HG03045 (cell line): ENCODE measurements at regions not wholly inside any gene's neighbourhood (a gene's known extent, or its start where the extent isn't known, plus 50 kb on each side); places are given as distances from the start of the nearest gene placed in this dataset.

Experiments used
- ATAC-seq: cut with Tn5 transposase; IDR thresholded peaks from one replicate; pipeline ENCODE4 v1.9.1; 2021; ENCODE audit warnings: mild to moderate bottlenecking, moderate library complexity; ENCODE audit not compliant: unreplicated experiment

DNA sequence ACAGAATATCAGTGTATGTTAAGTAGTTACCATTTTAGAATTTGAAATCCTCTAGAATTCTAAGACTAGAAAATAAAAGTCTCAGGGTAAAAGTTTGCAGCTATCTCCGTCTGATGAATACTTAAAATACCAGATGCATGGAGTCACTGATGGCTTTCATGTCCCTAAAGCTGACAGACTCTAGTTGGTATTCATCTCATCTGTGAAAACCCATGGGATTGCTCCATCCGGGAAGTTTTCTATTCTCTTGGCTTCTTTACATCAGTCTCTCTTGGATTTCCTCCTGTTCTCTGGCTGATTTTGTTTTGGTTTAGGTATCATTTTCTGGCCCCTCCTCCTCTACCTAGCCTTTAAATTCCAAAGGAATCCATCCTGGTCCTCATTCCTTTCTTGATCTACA lies 465.6 kb upstream of the POU3F3 start:
- no peak for ATAC-seq

DNA sequence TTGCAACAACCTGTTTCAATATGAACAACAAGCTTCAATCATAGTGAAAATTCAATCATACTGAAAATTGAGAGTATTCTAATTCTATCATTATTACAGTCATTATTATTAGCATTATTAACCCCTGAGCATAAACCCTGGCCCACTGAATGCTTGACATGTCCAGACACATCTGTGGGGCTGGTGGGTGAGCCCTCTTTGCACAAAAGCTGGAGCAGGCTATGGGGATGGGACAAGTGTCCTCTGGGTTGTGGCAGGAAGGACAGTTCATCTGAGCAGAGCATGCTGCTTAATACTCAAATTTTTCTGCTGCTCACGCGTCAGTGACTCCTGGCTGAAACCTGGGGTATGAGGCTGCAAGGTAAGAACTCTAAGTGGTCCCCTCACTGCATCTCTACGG lies 451.1 kb upstream of the POU3F3 start:
- ATAC-seq = no peak

DNA sequence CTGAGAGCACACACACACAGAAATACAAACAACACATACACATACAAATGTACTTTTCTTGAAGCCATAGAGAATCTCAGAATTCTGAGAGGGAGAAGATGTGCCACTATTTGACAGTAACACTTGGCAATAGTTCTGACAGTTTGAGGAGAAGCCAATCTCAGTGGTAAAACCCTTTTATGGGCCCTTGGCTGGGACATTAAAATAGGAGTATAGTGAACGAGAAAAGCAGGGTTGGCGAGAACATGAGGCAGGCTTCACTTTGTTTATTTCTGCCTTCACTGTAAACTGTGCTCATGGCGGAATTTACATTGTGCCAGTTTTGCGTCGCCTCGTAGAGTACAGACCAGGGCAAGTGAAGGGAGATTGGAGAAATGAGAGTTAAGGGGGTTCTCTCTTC lies 449.4 kb upstream of the POU3F3 start:
- no peak for ATAC-seq

DNA sequence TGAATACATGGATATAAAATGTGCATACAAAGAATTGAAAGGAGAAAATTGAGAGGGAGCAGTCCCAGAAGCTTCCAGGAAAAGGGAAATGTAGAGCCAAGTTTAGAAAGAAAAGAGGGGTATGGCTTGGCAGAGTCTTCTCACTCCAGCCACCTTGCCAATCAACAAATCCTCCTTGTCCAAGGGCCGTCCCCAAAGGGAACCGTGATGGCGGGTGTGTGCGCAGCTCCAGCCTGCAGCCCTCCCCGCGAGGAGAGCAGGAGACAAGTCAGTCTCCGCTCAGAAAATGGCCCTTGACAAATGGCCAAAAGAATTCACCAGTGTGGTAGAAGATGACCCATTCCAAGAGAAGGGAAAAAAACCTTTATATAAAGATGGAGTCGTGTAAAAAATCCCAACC lies 448.3 kb upstream of the POU3F3 start:
- ATAC-seq = no peak

DNA sequence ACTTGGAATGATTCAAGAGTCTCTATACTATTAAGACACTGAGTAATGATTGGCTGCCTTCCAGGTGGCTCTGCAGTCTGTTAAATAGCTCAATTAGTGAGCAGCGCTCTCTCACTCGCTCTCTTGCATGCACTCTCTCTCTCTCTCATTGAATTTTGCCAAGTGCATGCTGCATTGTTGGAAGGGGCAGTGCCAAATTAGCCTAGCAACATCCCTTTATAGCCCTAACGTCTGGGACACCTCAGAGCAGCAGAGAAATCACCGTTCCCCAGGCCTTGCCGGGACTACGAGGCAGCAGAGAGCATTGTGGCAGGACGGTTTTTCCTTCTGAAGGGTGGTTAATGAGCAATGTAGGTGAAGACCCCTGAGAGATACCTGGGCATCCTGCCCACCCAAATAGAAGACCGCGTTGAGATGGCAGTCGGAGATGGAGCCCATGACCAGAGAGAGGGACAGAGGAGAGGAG lies 447.6 kb upstream of the POU3F3 start:
- no peak for ATAC-seq

DNA sequence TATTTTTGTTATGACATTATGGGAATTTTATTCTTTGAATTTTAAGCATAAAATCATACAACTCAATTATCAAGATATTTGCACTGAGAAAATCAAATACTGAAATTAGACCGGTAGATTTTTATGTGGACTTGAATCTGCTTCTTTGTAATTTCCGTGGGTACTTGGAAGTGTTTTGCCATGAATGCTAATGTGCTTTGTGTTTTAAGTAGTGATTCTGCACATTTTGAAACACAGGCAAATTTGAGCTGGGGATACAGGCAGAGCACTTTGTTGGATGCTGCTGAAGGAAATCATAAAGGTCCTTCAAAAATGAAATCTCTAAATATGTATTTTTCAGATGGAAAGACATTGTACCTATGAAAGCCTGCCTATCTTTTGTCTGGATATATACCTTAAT lies 446.3 kb upstream of the POU3F3 start:
- no peak for ATAC-seq

DNA sequence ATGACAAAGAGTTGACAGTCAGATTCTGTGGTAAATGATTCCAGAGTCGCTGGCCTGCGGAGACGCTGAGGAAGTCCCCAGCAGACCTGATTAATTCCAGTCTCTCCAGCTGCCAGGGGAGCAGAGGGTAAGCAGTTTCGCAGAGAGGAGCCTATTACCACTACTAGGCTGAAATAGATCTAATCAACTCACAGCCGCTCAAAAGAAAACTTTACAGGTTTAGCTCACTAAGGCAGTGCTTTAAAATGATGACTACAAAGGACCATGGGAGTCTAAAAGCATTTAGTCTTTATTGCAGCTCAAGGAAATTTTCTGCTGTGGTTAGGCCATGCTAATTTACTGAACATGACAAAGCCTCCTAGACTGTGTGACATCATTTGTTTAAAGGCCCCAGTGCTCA lies 445.6 kb upstream of the POU3F3 start:
- ATAC-seq = no peak

DNA sequence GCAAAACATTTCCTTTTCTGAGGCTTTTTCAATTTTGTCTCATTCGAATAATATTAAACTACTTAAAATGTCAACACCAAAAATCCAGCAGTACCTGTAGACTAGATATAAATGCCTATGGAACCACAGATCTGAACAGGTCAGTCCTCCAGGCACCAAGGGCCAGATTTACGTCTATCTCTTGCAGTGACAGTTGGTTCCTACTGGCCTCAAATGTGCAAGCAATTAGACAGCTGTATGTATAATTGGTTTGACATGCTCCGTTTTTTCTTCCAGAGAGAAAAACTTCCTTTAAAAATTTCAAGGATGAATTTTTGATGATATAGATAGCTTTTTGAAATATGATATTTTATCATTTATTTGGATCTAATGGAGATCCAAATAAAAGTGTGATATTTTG lies 443.8 kb upstream of the POU3F3 start:
- no peak for ATAC-seq

DNA sequence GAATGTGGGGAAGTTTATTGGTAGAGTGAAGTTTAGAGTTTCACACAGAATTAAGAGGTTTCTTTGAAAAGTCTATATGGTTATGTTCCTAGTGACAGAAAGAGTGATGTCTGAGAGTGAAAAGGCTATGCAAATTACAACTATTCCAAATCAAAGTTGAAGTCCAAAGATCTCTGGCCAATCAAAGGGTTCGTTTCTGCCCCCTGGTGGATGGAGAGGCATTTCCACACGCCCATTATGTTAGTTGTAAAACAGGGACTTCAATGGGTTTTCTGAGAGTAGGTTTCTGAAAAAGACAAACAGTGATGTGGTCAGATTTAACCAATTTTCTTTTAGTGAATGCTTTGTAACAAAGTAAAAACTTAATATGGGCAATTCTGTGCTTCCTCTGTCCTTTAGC lies 441.5 kb upstream of the POU3F3 start:
- ATAC-seq = no peak

DNA sequence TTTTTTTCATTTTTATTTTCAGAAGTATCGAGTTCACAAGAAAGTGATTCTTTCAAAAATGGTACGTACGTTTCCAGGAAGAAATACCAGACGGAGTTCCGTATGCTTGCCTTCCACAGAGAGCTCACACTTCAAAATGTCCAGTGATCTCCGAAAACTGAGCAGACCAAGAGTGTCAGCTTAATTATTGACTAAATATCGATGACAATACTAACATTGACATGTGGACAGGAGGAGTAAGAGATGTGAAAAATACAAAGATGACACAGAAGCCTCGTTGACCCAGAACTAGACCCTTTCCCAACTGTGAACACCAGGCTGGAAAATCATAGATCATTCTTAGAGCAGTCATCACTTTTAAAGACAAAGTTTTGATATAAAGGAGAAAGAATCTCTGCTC lies 440.0 kb upstream of the POU3F3 start:
- no peak for ATAC-seq

DNA sequence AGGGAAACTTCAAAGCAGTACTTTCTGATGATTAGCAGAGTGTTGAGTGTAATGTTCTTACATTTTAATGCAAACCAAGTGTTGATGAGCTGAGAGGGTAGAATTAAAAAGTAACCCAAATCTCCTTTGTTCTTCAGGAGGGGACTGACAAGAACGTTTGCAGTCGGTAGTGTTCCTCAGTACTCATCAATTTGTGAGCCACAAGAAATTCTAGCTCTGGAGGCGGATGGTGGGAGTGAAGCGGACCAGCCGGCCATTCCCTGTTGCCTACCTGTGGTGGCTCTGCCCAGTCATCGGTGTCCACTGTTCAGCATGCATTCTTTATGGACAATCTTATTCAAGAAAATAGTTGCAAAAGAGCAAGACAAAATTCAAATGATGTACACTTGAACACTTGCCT lies 438.6 kb upstream of the POU3F3 start:
- ATAC-seq = no peak

DNA sequence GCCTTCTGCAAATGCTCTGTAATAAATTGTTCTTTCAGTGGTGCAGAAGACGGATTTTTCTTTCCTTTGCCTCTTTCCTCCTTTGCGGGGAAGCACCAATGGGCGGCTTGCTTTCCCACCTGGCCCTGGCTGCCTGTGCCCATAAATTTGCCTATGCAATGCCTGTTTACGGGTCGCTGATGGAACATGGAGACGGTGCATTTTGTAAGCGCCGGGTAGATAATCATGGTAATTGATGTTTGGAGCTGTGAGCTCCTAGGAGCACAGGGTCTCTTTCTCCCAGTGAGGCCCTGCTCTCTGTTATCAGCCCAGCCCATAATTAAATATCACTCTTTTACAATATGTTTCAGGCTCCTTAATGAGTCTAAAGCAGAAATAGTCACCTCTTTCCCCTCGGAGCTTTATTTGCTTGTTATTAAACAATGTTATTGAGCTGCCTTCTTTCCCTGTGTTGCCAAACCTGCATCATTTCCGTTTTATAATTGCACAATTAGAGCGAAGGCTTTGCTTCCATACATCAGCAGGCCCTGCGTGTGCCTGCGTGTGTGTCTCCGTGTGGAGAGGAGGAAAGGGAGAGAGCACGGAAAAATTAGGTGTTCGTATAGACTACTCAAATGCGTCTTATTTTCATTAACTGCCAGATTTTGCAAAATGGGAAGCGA lies 437.4 kb upstream of the POU3F3 start:
- no peak for ATAC-seq

DNA sequence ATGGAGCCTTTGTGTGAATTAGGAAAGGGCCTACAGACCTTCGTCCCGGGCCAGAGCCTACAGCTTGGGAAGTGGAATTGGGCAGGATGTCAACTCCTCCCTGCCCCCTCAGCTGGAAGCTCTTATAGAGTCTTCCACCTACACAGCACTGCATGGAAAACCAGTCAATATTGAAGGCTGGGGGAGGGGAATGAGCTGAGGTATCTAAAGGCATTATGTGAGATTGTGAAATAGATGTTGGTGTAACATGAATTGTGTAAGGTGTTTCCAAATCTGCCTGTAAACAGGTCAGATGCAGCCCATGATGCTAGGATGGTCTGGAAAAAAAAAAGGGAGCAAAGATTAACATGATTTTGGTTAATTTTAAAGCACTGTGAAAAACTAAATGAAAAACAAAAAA lies 433.5 kb upstream of the POU3F3 start:
- no peak for ATAC-seq

DNA sequence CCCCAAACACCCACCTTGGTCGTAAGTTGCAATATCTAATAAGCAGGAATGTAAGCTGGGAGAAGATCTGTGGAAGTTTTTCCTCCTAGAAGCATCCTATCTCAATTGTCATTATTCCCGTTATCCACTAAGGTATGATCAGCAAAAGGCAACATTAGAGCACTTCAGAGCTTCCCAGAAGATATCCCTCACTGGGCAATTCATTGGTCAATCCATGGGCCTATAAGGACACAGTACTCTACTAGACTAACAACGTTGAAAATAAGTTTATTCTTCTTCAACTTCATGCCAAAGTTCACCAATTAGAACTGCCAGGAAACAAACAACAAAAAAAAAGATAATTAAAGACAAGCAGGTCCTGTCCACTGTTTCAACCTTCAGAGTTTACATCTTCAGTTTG lies 433.0 kb upstream of the POU3F3 start:
- no peak for ATAC-seq

DNA sequence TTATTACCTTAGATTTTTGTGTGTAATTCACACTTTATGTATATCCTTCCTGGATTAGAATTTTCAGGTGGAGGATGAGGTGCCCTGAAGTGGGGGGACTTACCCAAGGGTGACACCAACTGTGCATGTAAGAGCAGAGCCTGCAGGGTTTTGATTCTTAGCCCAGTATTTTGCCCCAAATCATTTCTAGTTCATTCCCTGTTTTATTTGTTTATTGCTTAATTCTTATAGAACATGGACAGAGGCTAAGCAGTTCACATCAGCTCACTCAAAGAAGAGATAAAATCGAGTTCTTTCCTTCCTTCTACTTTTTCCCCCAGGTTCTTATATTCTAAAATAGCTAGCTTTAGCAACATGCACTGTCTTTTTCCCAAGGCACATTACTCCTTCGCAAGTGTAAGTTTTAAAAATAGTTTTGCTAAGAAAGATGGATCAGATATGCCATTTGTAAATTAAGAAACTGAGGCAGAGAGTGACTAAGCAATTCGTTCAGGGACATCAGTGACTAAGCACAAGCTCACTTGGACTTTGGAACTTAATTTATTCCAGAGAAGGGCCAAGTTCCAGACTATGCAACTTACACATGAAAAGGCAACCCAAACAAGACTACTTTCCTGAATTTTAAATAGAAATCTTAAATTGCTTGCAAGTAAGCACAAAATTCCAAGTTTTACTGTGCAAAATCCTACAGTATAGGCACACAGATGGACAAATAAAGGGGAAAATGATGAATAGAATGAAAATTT lies 427.9 kb upstream of the POU3F3 start:
- ATAC-seq = no peak

DNA sequence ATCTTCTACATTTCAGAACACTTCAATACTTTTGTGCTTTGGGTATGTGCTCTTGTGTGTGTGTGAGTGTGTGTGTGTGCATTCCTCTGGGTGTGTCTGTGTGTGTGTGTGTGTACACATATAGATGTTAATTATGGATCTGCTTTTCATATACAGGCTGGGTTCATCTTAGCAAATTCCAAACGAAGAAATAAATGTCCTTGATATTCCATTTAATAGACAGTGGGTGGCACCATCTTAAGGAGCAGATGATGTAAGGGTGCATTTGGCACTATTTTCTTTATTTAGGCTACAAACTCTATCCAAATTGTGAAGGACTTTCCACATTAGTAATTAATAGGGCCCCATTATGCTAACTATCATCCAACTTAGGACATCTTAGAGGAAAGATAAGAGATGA lies 425.8 kb upstream of the POU3F3 start:
- no peak for ATAC-seq

DNA sequence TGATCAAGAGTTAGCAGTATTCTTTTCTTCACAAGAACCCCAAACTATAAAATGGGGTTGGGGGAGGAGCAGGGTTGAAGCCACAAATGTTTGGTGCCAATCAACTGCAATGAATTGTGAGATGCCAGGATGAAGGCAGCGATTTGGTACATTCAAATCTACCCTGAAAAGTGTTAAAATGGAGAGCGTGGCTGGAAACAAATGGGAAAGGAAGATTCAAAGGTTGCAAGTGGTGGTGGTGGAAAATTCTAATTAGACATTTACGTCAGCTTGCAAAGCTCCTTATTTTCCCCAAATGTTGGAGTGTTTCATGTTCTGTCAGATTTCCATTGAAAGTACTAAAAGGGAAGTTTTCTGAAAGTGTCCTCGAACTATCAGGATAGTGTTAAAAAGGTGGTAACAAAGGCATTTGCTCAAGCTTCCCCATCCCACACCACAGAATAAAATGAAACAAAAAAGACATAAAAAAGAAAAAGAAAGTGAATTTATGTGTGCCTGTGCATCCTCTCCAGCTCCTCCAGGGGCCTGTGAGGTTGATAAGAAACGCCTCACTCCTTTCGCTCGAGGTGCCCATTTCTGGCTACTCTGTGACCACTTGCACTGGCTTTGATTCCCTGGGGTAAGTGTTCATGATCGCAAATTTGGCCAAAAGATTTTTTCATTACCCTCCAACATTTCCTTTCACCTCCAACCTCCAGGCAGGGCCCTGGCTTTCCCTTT lies 424.1 kb upstream of the POU3F3 start:
- ATAC-seq = no peak

DNA sequence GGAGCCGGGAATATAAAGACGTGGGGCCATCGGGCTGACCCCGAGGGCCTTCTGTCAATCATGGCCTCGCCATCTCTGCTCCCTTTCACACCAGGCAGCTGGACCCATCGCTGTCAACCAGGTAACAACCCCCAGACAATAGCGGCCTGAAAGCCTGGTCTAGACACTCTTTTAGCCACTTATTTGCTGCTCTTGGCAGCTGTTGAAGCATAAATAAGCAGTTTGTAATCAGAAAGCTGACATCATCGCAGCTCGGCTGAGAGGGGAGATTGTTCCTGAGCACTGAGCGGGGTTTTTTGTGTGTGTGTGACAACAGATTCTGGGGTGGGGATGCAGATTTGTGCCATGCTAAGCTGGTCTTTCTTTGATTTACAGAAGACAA lies 423.6 kb upstream of the POU3F3 start:
- no peak for ATAC-seq

DNA sequence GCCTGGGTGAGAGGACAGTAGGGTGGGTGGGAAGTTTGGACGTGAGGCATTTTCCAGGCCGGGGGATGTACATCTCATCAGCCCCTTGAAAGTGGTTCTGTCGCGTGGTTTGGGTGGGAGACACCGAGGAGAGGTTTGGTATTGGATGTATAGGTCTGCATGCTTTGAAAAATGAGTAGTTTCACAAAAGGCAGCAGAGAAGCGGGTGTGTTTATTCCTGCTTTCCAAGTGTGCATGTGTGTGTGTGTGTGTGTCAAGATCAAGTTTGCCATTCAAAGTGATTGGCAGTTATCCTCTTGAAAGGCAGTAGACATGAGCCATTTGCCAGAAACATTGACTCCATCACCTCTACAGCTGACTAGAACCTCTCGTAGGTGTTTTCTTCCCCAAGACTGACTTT lies 423.1 kb upstream of the POU3F3 start:
- ATAC-seq = no peak

DNA sequence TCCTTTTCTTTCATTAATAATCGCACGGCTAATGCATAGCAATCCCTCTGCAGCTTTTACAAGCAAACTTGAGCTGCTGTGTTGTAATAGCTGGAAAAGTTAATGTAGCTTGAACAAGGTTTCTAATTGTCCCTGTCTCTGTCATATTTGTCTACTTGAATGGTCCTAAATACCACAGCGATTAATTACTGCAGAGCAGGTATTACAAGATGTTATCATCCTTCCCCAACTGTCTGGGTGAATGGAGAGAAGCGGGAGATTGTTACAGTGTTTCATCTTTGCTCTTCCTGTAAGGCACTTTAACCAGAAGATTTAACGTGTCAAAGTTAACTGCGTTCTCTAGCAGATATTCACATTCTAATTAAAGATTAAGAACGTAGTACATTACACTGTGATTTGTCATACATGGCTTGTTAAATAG lies 422.2 kb upstream of the POU3F3 start:
- no peak for ATAC-seq

DNA sequence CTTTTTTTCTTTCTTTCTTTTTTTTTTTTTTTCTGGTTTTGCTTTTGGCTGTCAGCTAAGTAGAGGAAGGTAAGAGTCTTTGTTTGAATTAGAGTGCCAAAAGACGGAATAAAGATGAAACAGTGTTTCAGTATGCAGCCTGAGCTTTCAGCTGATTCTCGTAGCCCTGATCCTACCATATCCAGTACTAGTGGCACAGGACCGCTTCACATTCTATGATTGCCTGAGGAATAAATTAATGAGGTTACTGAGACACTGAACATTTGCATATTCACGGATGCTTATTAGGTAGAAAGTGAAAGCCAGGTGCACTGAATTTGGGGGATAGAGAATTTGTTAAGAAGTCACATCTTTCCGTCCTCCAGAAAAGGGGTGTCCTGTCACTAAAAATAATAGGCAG lies 421.5 kb upstream of the POU3F3 start:
- ATAC-seq = no peak

DNA sequence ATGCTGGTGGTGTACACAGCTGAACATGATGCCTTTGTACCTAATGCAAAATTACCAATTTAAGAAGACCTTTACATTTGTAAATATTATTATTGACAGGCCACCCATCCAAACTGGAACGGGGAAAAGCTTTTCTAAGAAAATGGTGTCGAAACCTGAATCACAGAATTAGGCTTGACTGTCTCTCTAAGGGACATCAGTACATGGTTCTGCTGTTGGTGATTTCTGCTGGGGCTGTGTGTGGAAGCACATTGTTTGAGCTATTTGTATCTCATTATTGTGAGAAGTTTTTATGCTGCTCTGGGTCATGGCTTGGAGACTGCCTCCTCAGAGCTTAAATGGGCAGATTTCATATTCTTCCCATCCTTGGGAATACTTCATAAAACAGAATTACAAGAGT lies 420.9 kb upstream of the POU3F3 start:
- no peak for ATAC-seq
